Lung (tissue), 11 donors: ENCODE measurements at regions not wholly inside any gene's neighbourhood (a gene's known extent, or its start where the extent isn't known, plus 50 kb on each side); places are given as distances from the start of the nearest gene placed in this dataset.

Experiments used
- ATAC-seq: fragments of 200-7000 bp; cut with Tn5 transposase; one replicate; pipeline ENCODE4 v1.9.1; 2020; ENCODE audit warnings: moderate number of reproducible peaks; ENCODE audit not compliant: insufficient read depth, low FRiP score
- DNase-seq, 3 donors: peaks; one replicate each; pipeline ENCODE4 v3.0.0-alpha.2; 2013 to 2017
- H3K27ac ChIP-seq, 2 donors: one replicate each; pipeline ENCODE4 v1.5.1; 2013; ENCODE audit warnings: mild to moderate bottlenecking in 2 of 2, moderate library complexity in 2 of 2, control low read depth in 1 of 2, inconsistent platforms in 1 of 2, low read depth in 1 of 2, low read length in 1 of 2
- H3K27me3 ChIP-seq, 3 donors: one replicate each; pipeline ENCODE4 v1.5.1; 2013; ENCODE audit warnings: low read length in 2 of 3; ENCODE audit not compliant: control insufficient read depth in 3 of 3, insufficient read depth in 3 of 3
- H3K36me3 ChIP-seq, 4 donors: one replicate each; pipeline ENCODE4 v1.5.1; 2013; ENCODE audit warnings: low read length in 4 of 4, mild to moderate bottlenecking in 1 of 4, moderate library complexity in 1 of 4; ENCODE audit not compliant: control insufficient read depth in 4 of 4, insufficient read depth in 4 of 4
- H3K4me1 ChIP-seq, 5 donors: one replicate each; pipeline ENCODE4 v1.5.1; 2013; ENCODE audit warnings: low read length in 5 of 5, mild to moderate bottlenecking in 2 of 5, moderate library complexity in 1 of 5; ENCODE audit not compliant: control insufficient read depth in 5 of 5, insufficient read depth in 5 of 5
- H3K4me3 ChIP-seq: one replicate; pipeline ENCODE4 v1.5.1; 2013; ENCODE audit warnings: mild to moderate bottlenecking, control low read depth, moderate library complexity
- H3K9ac ChIP-seq, 2 donors: one replicate each; pipeline ENCODE4 v1.5.1; 2013; ENCODE audit warnings: low read length in 2 of 2, control low read depth in 1 of 2; ENCODE audit not compliant: insufficient read depth in 1 of 2
- H3K9me3 ChIP-seq, 4 donors: one replicate each; pipeline ENCODE4 v1.5.1; 2013; ENCODE audit warnings: low read length in 3 of 4, mild to moderate bottlenecking in 1 of 4, moderate library complexity in 1 of 4; ENCODE audit not compliant: control insufficient read depth in 4 of 4, insufficient read depth in 3 of 4
- CTCF ChIP-seq: IDR thresholded peaks from 2 replicates; pipeline ENCODE4 v1.5.1; 2012; ENCODE audit warnings: mild to moderate bottlenecking; ENCODE audit errors: control extremely low read depth, extremely low read depth
- WGBS, 2 donors: extraction: QIAGEN DNeasy Blood & Tissue Kit; methylation state at CpG; one replicate each; pipeline ENCODE4 v1.1.7; 2013; 5-methylcytosine and 5-hydroxymethylcytosine counted together
- donor health status: control.
- donor health status: control.
- donor health status: Bipolar disorder and iron deficiency.
- donor health status: healthy.
- donor health status: DM: yes; HTN: yes; CAD: no.

GRCh38 chr6:157768863-157769551 lies 54.0 kb upstream of the SNX9 start:
- no peak for ATAC-seq
- no peak for DNase-seq
- Histone ChIP-seq H3K9me3 (no peaks in the 10 kb centered on the region), H3K27me3 (no peaks in the 10 kb centered on the region), H3K27ac (no peak overlapping the region), H3K36me3 (no peaks in the 10 kb centered on the region), H3K4me3 (no peak overlapping the region), H3K4me1 (peaks cover 0 to 10% (median 5%) of the 10 kb centered on the region in 5 donors), H3K9ac (no peak overlapping the region)
- WGBS, 2 donors = 82 to 84% methylated on average over 13 of the region's 13 CpGs
- TF ChIP-seq CTCF = no peak

GRCh38 chr6:157769776-157770426 lies 53.1 kb upstream of the SNX9 start:
- H3K36me3 ChIP-seq = no peaks in the 10 kb centered on the region
- no peak overlapping the region for H3K4me3 ChIP-seq
- H3K27me3 ChIP-seq = no peaks in the 10 kb centered on the region
- peaks cover 0 to under 1% (median 0%) of the 10 kb centered on the region in 5 donors for H3K4me1 ChIP-seq
- no peak overlapping the region for H3K27ac ChIP-seq
- H3K9ac ChIP-seq = no peak overlapping the region
- no peaks in the 10 kb centered on the region for H3K9me3 ChIP-seq
- TF ChIP-seq CTCF = no peak
- 69 to 94% methylated on average over 10 of the region's 10 CpGs for WGBS, 2 donors
- DNase-seq (peak in 2 of 3 donors; percentile 24 to 54), ATAC-seq (no peak)

- Histone ChIP-seq H3K27ac (no peak overlapping the region), H3K4me3 (no peak overlapping the region), H3K27me3 (no peaks in the 10 kb centered on the region), H3K36me3 (no peaks in the 10 kb centered on the region), H3K4me1 (no peaks in the 10 kb centered on the region), H3K9ac (no peak overlapping the region), H3K9me3 (no peaks in the 10 kb centered on the region)
- 85 to 90% methylated on average over 1 of the region's 1 CpG for WGBS, 2 donors
- no peak for ATAC-seq
- no peak for DNase-seq
- no peak for TF ChIP-seq CTCF
These were observed 52.1 kb upstream of the SNX9 start for GRCh38 chr6:157770946-157771345.
